CD4-positive, CD25-positive, alpha-beta regulatory T cell (primary cell): ENCODE measurements at regions not wholly inside any gene's neighbourhood (a gene's known extent, or its start where the extent isn't known, plus 50 kb on each side); places are given as distances from the start of the nearest gene placed in this dataset.
"Not testable (repeated sequence)": the region's sequence is repeated elsewhere in the genome, so short reads cannot be mapped to it uniquely, and the experiment has no call there.

Experiments used
- ATAC-seq, 2 donors: fragments of 150-1000 bp; cut with Tn5 transposase; one replicate each; pipeline ENCODE4 v1.10.0; 2021; ENCODE audit warnings: low read depth in 2 of 2, moderate number of reproducible peaks in 2 of 2, moderate library complexity in 1 of 2
- DNase-seq, 3 donors: peaks; one replicate each; pipeline versions ENCODE4 v3.0.0 to v3.0.0-alpha.2; 2012 to 2022; ENCODE audit warnings: mixed read lengths in 1 of 3
- H3K27ac ChIP-seq: one replicate; pipeline ENCODE4 v1.7.0; 2013; ENCODE audit warnings: mild to moderate bottlenecking, low read length; ENCODE audit not compliant: insufficient read depth, poor library complexity, severe bottlenecking
- H3K27me3 ChIP-seq: one replicate; pipeline ENCODE4 v1.7.0; 2013; ENCODE audit warnings: low read length; ENCODE audit not compliant: control insufficient read depth, insufficient read depth
- H3K36me3 ChIP-seq: one replicate; pipeline ENCODE4 v1.7.0; 2013; ENCODE audit warnings: mild to moderate bottlenecking, low read length, moderate library complexity; ENCODE audit not compliant: control insufficient read depth, insufficient read depth
- H3K4me1 ChIP-seq: 2 replicates; pipeline ENCODE4 v1.7.0; 2013; ENCODE audit warnings: mild to moderate bottlenecking, low read length; ENCODE audit not compliant: insufficient read depth, control insufficient read depth, poor library complexity, severe bottlenecking
- H3K4me3 ChIP-seq: one replicate; pipeline ENCODE4 v1.7.0; 2013; ENCODE audit warnings: low read depth, mild to moderate bottlenecking, low read length, moderate library complexity
- H3K9me3 ChIP-seq, 2 experiments: 1 replicate in 1 of 2; 2 replicates in 1 of 2; pipeline ENCODE4 v1.7.0; 2013; ENCODE audit warnings: low read length in 2 of 2, mild to moderate bottlenecking in 1 of 2, moderate library complexity in 1 of 2; ENCODE audit not compliant: control insufficient read depth in 2 of 2
- H3K27ac Mint-ChIP-seq, 3 donors: one replicate each; pipeline ENCODE4 v1.8.0; 2020 to 2022; ENCODE audit warnings: mild to moderate bottlenecking in 3 of 3, mixed read lengths in 3 of 3, moderate library complexity in 2 of 3
- H3K27me3 Mint-ChIP-seq: one replicate; pipeline ENCODE4 v1.8.0; 2022; ENCODE audit warnings: mild to moderate bottlenecking, mixed read lengths
- H3K36me3 Mint-ChIP-seq: one replicate; pipeline ENCODE4 v1.8.0; 2020; ENCODE audit warnings: mixed read lengths
- H3K4me1 Mint-ChIP-seq, 4 donors: one replicate each; pipeline ENCODE4 v1.8.0; 2020 to 2022; ENCODE audit warnings: mixed read lengths in 4 of 4, mild to moderate bottlenecking in 1 of 4
- H3K4me3 Mint-ChIP-seq, 4 donors: one replicate each; pipeline ENCODE4 v1.8.0; 2020 to 2022; ENCODE audit warnings: mild to moderate bottlenecking in 4 of 4, mixed read lengths in 4 of 4, moderate library complexity in 3 of 4
- H3K9me3 Mint-ChIP-seq, 7 donors: one replicate each; pipeline ENCODE4 v1.8.0; 2020 to 2022; ENCODE audit warnings: mixed read lengths in 7 of 7, mild to moderate bottlenecking in 3 of 7, moderate library complexity in 2 of 7

DNA sequence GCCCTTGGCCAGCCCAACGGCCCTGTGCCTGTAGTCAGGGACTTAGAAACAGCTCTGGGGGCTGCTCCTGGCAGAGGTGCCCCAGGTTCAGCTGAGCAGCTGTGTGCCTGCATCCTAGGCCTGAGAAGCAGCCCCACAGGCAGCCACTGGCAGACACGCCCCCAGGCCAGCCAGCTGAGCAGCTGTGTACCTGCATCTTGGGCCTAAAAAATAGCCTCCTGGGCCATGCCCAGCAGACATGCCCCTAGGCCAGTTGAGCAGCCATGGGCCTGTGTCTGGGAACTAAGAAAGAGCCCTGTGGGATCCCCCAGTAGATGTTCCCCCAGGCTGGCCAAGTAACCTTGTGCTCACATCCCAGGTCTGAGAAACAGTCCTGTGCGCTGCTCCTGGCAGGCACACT lies 64.0 kb downstream of the TBR1 start:
- no peak for ATAC-seq
- H3K4me1 ChIP-seq = no peaks in the 10 kb centered on the region
- no peaks in the 10 kb centered on the region for H3K36me3 Mint-ChIP-seq

DNA sequence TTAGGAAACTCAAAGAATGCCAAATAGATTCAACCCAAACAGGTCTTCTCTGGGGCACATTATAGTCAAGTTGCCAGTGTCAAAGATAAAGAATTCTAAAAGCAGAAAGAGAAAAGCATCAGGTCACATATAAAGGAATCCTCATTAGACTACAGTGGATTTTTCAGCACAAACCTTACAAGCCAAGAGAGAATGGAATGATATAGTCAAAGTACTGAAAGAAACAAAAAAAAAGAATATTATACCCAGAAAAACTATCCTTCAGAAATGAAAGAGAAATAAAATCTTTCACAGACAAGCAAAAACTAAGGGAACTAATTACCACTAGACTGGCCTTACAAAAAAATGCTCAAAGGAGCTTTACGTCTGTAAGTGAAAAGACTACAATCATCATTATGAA lies 65.5 kb downstream of the TBR1 start:
- Histone ChIP-seq H3K4me3 (no peak overlapping the region), H3K4me1 (no peaks in the 10 kb centered on the region), H3K27ac (no peak overlapping the region), H3K9me3 (peaks cover 10 to 27% of the 10 kb centered on the region in 2 experiments), H3K27me3 (no peaks in the 10 kb centered on the region), H3K36me3 (no peaks in the 10 kb centered on the region)
- no peaks in the 10 kb centered on the region for H3K36me3 Mint-ChIP-seq
- H3K9me3 Mint-ChIP-seq = peaks cover 4 to 28% (median 14%) of the 10 kb centered on the region in 7 donors
- no peak for DNase-seq
- H3K27ac Mint-ChIP-seq = no peak overlapping the region
- no peak overlapping the region for H3K4me3 Mint-ChIP-seq
- no peak for ATAC-seq
- H3K4me1 Mint-ChIP-seq = no peaks in the 10 kb centered on the region
- H3K27me3 Mint-ChIP-seq = peaks cover 4% of the 10 kb centered on the region

More for the DNA sequence above, 64.0 kb downstream of the TBR1 start:
- H3K27ac ChIP-seq = no peak overlapping the region
- H3K4me3 ChIP-seq = no peak overlapping the region
- Mint-ChIP-seq H3K4me3 (no peak overlapping the region), H3K4me1 (no peaks in the 10 kb centered on the region), H3K27me3 (peaks cover 4% of the 10 kb centered on the region), H3K9me3 (peaks cover 4 to 28% (median 14%) of the 10 kb centered on the region in 7 donors), H3K27ac (no peak overlapping the region)
- H3K27me3 ChIP-seq = no peaks in the 10 kb centered on the region
- DNase-seq = no peak
- H3K9me3 ChIP-seq = peaks cover 10 to 27% of the 10 kb centered on the region in 2 experiments
- no peaks in the 10 kb centered on the region for H3K36me3 ChIP-seq

DNA sequence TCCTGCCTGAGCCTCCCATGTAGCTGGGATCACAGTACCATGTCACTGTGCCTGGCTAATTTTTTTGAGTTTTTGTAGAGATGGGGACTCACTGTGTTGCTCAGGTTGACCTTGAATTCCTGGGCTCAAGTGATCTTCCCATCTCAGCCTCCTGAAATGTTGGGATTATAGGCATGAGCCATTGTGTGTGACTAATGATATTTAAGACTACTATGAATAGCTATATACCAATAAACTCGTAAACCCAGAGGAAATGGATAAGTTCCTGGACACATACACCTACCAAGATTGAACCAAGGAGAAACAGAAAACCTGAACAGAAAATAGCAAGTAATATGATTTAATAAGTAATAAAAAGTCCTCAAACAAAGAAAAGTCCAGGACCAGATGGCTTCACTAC lies 68.0 kb downstream of the TBR1 start:
- H3K27me3 Mint-ChIP-seq = peaks cover 2% of the 10 kb centered on the region
- ATAC-seq = no peak
- H3K36me3 Mint-ChIP-seq = no peaks in the 10 kb centered on the region

DNA sequence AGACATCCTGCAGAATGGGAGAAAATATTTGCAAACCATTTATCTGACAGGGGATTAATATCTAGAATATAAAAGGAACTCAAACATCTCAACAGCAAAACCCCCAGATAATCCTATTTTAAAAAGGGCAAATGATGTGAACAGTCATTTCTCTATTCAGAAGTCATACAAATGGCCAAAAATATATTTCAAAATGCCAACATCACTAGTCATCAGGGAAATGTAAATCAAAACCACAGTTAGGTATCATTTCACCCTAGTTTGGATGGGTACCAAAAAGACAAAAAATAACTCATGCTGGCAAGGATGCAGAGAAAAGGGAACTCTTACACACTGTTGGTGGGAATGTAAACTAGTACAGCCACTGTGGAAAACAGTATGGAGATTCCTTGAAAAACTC lies 70.0 kb downstream of the TBR1 start:
- Mint-ChIP-seq H3K36me3 (no peaks in the 10 kb centered on the region), H3K9me3 (peaks cover 4 to 16% (median 8%) of the 10 kb centered on the region in 7 donors), H3K27me3 (no peaks in the 10 kb centered on the region), H3K4me3 (no peak overlapping the region), H3K27ac (no peak overlapping the region), H3K4me1 (no peaks in the 10 kb centered on the region)
- ATAC-seq (no peak), DNase-seq (no peak)
- H3K9me3 ChIP-seq = peaks cover 10% of the 10 kb centered on the region in 2 experiments
- H3K27ac ChIP-seq = no peak overlapping the region
- H3K27me3 ChIP-seq = no peaks in the 10 kb centered on the region
- H3K36me3 ChIP-seq = no peaks in the 10 kb centered on the region
- no peak overlapping the region for H3K4me3 ChIP-seq
- no peaks in the 10 kb centered on the region for H3K4me1 ChIP-seq

More for the DNA sequence above, 68.0 kb downstream of the TBR1 start:
- no peak for DNase-seq
- Mint-ChIP-seq H3K4me3 (no peak overlapping the region), H3K9me3 (peaks cover 4 to 25% (median 14%) of the 10 kb centered on the region in 7 donors), H3K4me1 (no peaks in the 10 kb centered on the region), H3K27ac (no peak overlapping the region)
- H3K36me3 ChIP-seq = no peaks in the 10 kb centered on the region
- H3K4me3 ChIP-seq = no peak overlapping the region
- no peaks in the 10 kb centered on the region for H3K4me1 ChIP-seq
- H3K27ac ChIP-seq = no peak overlapping the region
- H3K9me3 ChIP-seq = peaks cover 10 to 27% of the 10 kb centered on the region in 2 experiments
- H3K27me3 ChIP-seq = no peaks in the 10 kb centered on the region

DNA sequence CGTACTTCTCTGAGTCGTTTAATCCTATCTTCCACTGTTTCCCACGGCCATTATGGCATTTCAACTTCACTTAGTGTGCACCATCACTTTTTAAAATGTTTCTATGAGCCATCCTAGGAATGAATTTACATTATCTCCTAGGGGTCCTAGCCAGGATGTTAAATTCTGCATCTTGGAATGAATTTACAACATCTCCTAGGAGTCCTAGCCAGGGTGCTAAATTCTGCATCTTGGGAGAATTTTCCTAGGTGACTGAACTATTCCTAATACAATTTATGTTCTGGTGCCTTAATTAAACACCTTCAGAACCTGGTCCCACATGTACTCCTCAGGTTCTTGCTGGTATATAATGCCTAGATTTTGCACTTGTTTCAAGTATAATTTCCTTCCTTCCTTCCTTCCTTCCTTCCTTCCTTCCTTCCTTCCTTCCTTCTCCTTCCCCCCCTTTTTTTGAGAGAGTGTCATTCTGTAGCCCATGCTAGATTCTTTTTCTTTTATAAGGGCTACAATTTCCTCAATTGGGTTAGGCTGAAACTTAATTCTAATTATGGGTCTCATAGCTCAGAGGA lies 72.1 kb downstream of the TBR1 start:
- no peak for DNase-seq
- Histone ChIP-seq H3K27me3 (no peaks in the 10 kb centered on the region), H3K4me3 (no peak overlapping the region), H3K27ac (no peak overlapping the region), H3K36me3 (no peaks in the 10 kb centered on the region), H3K9me3 (no peaks in the 10 kb centered on the region), H3K4me1 (no peaks in the 10 kb centered on the region)
- no peak for ATAC-seq
- Mint-ChIP-seq H3K27me3 (no peaks in the 10 kb centered on the region), H3K36me3 (no peaks in the 10 kb centered on the region), H3K4me1 (no peaks in the 10 kb centered on the region), H3K9me3 (peaks cover 0 to 2% (median 1%) of the 10 kb centered on the region in 7 donors), H3K4me3 (no peak overlapping the region), H3K27ac (no peak overlapping the region)

DNA sequence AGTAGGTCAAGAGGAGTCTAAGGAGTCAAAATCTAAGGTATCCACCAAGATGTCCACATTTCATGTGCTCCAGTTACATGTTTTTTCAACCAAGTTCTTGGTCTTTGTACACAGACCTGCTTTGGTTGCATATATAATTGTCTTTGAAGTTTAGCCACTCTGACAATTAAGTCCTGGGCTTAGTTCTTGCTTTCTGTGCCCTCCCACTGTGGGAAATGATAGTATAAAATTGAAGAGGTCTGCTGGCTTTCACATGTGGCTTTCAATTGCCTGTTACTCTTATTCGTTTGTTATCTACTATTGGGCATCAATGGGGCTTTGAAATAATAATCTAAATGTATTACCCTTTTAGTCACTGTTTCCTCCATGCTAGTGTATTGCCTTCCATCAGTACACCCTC lies 72.8 kb downstream of the TBR1 start:
- Mint-ChIP-seq H3K4me1 (no peaks in the 10 kb centered on the region), H3K27me3 (no peaks in the 10 kb centered on the region), H3K27ac (no peak overlapping the region), H3K36me3 (no peaks in the 10 kb centered on the region), H3K9me3 (peaks cover 0 to 2% (median 0%) of the 10 kb centered on the region in 7 donors), H3K4me3 (no peak overlapping the region)
- Histone ChIP-seq H3K36me3 (no peaks in the 10 kb centered on the region), H3K4me1 (no peaks in the 10 kb centered on the region), H3K27me3 (no peaks in the 10 kb centered on the region), H3K27ac (no peak overlapping the region), H3K4me3 (no peak overlapping the region), H3K9me3 (no peaks in the 10 kb centered on the region)
- ATAC-seq (no peak), DNase-seq (no peak)

DNA sequence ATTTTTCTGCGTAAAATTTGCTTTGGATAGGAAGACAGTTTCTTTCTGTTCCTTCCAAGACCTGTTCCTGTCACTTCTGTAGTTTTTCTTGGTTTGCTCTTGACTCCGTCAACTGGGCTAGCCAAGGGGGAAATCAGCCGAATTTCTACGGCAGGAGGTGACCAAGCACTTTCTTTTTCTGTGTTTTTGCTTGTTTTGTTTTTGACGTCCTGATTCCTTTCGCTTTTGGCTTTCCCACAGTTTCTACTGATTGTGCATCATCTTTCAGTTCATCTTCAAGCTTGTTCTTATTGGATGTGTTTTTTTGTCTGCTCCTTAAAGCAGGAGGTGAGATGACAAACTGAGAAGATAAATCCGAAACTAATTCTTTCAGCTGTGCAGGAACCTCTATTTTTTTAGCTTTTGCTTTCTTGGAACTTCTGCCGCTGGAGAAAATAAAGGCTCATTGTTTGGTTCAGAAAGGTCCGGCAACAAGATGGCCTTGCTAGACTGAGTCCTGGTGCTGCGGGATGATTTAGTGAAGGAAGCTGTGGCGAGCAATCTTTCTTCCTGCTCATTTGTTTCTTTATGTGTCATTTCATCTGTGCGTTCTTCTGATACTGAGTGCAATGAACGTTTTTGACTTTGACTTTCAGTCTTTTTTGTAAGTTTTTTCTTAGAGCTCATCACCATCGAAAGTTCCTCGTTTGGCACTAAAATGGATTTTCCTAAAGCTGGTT lies 85.0 kb downstream of the TBR1 start:
- H3K36me3 Mint-ChIP-seq, ATAC-seq, H3K9me3 ChIP-seq, H3K4me1 ChIP-seq, H3K27ac ChIP-seq, H3K9me3 Mint-ChIP-seq, H3K36me3 ChIP-seq, H3K27me3 ChIP-seq: not testable (repeated sequence)
- Mint-ChIP-seq H3K4me1 (peaks cover 2 to 14% (median 9%) of the 10 kb centered on the region in 4 donors), H3K27me3 (peaks cover 20% of the 10 kb centered on the region), H3K27ac (peak overlapping the region in 1 of 3 donors; percentile 55), H3K4me3 (peak overlapping the region; percentile 31 to 76 (median 69))
- peak overlapping the region; percentile 73 for H3K4me3 ChIP-seq
- DNase-seq = peak in 1 of 3 donors; percentile 35

DNA sequence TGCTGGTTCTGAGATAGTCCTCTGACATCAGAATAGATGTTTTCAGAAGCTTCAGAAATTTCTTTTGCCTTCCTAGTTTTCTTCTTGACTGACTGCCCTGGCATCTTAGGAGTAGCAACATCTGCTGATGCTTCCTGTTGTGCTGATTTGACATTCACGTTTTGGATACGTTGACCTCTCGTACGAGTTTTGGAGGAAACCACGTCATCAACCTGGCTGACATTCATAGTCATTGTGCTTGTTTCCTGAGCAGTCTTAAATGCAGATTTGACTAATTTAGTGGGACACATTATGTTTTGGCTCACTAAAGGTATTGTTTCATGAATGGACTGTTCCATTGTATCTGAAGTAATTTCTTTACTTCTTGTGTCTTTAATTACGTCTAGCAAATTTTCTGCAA lies 86.2 kb downstream of the TBR1 start:
- ATAC-seq, H3K36me3 Mint-ChIP-seq, H3K4me3 Mint-ChIP-seq, H3K9me3 Mint-ChIP-seq, H3K27ac Mint-ChIP-seq, H3K27ac ChIP-seq, H3K9me3 ChIP-seq, H3K4me1 ChIP-seq, H3K27me3 ChIP-seq, H3K4me3 ChIP-seq, H3K36me3 ChIP-seq, DNase-seq: not testable (repeated sequence)
- Mint-ChIP-seq H3K27me3 (peaks cover 20% of the 10 kb centered on the region), H3K4me1 (peaks cover 2 to 14% (median 9%) of the 10 kb centered on the region in 4 donors)
